Stimulated activated CD8-positive, alpha-beta memory T cell treated with anti-CD3 and anti-CD28 coated beads, Interleukin-15, amount 100 ng/mL, for 48 hours (primary cell): ENCODE measurements at regions not wholly inside any gene's neighbourhood (a gene's known extent, or its start where the extent isn't known, plus 50 kb on each side); places are given as distances from the start of the nearest gene placed in this dataset.
"Not testable (repeated sequence)": the region's sequence is repeated elsewhere in the genome, so short reads cannot be mapped to it uniquely, and the experiment has no call there.

Source experiments
- DNase-seq, 2 donors: peaks; one replicate each; pipeline ENCODE4 v3.0.0-alpha.2; 2020; ENCODE audit warnings: low read depth in 2 of 2

- DNase-seq: no peak
Observed at GRCh38 chr4:72677886-72678285, 108.9 kb upstream of the ADAMTS3 start.

GRCh38 chr4:72677265-72677664 is 108.2 kb upstream of the ADAMTS3 start:
- DNase-seq: no peak

GRCh38 chr4:72671980-72672379 is 103.0 kb upstream of the ADAMTS3 start:
- DNase-seq: no peak

- no peak for DNase-seq
Observed at GRCh38 chr4:72670521-72670920, 101.5 kb upstream of the ADAMTS3 start.

- no peak for DNase-seq
Observed at GRCh38 chr4:72666910-72667309, 97.9 kb upstream of the ADAMTS3 start.

GRCh38 chr4:72665171-72665968 is 96.3 kb upstream of the ADAMTS3 start:
- no peak for DNase-seq

- no peak for DNase-seq
Observed at GRCh38 chr4:72663828-72664227, 94.8 kb upstream of the ADAMTS3 start.

GRCh38 chr4:72661830-72662229 is 92.8 kb upstream of the ADAMTS3 start:
- DNase-seq: no peak

GRCh38 chr4:72641611-72642010 is 72.6 kb upstream of the ADAMTS3 start:
- no peak for DNase-seq

- not testable (repeated sequence) for DNase-seq
Observed at GRCh38 chr4:72636866-72637265, 67.8 kb upstream of the ADAMTS3 start.

- not testable (repeated sequence) for DNase-seq
Observed at GRCh38 chr4:72635931-72636330, 66.9 kb upstream of the ADAMTS3 start.

- not testable (repeated sequence) for DNase-seq
Observed at GRCh38 chr4:72632253-72632652, 63.2 kb upstream of the ADAMTS3 start.

- DNase-seq: no peak
Observed at GRCh38 chr4:72631296-72631695, 62.3 kb upstream of the ADAMTS3 start.

GRCh38 chr4:72629540-72629939 is 60.5 kb upstream of the ADAMTS3 start:
- DNase-seq: no peak

GRCh38 chr4:72627723-72628122 is 58.7 kb upstream of the ADAMTS3 start:
- DNase-seq: no peak
